OCI-LY3 (cell line): ENCODE measurements at regions not wholly inside any gene's neighbourhood (a gene's known extent, or its start where the extent isn't known, plus 50 kb on each side); places are given as distances from the start of the nearest gene placed in this dataset.

Experiments used
- CTCF ChIP-seq: fragments of 200-600, 300-600 bp; sonication (generic); IDR thresholded peaks from 2 replicates; pipeline ENCODE4 v1.5.1; 2014; ENCODE audit warnings: antibody characterized with exemption, low read length, low read depth
- EZH2phosphoT487 ChIP-seq: fragments of 200-600 bp; shearing (Covaris generic); IDR thresholded peaks from 2 replicates; pipeline ENCODE4 v1.6.1; 2018; ENCODE audit warnings: antibody characterized with exemption, mixed run types, low read depth

DNA sequence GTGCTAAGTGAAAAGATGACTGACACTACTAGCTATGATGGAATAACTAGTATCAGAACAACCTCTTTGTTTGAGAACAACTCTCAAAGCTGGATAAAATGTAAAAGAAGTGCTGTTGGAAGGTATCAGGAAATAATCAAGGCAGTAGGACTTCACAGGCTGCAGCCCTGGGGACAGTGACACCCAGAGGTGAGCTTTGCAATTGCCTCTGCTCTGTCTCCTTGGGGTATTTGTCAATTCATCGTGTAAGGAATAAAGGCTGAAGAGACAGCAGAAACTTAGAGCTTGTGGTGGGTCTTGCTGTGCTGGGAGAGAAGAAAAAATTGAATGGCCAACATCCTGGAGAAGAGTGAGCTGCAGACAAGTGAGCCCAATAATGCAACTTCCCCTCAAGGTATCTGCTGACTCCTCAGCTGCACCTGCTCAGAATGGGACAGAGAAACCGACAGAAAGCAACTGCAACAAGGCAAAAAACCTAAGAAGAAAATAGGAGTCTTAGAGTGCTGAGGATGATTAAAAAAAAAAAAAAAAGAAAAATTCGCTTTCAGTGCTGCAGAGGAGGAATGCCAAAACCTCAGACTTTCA, 141.1 kb downstream of the RCN1 start:
- no peak for TF ChIP-seq EZH2phosphoT487
- TF ChIP-seq CTCF, result peak; percentile 87
